Suprapubic skin (tissue), 4 donors: ENCODE measurements at regions not wholly inside any gene's neighbourhood (a gene's known extent, or its start where the extent isn't known, plus 50 kb on each side); places are given as distances from the start of the nearest gene placed in this dataset.

Experiments used
- DNase-seq, 2 donors: peaks; one replicate each; pipeline ENCODE4 v3.0.0-alpha.2; 2019; ENCODE audit warnings: low spot score in 2 of 2
- H3K27ac ChIP-seq: fragments of 200-600 bp; sonication (generic); one replicate; pipeline ENCODE4 v1.5.1; 2019
- H3K27me3 ChIP-seq: fragments of 200-600 bp; sonication (generic); one replicate; pipeline ENCODE4 v1.5.1; 2019
- H3K36me3 ChIP-seq: fragments of 200-600 bp; sonication (generic); one replicate; pipeline ENCODE4 v1.5.1; 2019
- H3K4me1 ChIP-seq: fragments of 200-600 bp; sonication (generic); one replicate; pipeline ENCODE4 v1.5.1; 2019
- H3K4me3 ChIP-seq: fragments of 200-600 bp; sonication (generic); one replicate; pipeline ENCODE4 v1.5.1; 2019; ENCODE audit warnings: mild to moderate bottlenecking
- H3K9me3 ChIP-seq: fragments of 200-600 bp; sonication (generic); one replicate; pipeline ENCODE4 v1.5.1; 2019
- EP300 ChIP-seq: sonication (generic); formaldehyde crosslinking; IDR thresholded peaks from one replicate; pipeline ENCODE4 v1.6.1; 2017; ENCODE audit warnings: antibody characterized with exemption
- POLR2A ChIP-seq, 2 donors: fragments of 450-650 bp; IDR thresholded peaks; one replicate each; pipeline ENCODE4 v1.6.1; 2017; ENCODE audit warnings: antibody characterized with exemption in 2 of 2, mild to moderate bottlenecking in 2 of 2, moderate library complexity in 2 of 2
- POLR2AphosphoS5 ChIP-seq, 3 donors: sonication (generic); formaldehyde crosslinking; IDR thresholded peaks; one replicate each; pipeline ENCODE4 v1.6.1; 2017; ENCODE audit warnings: antibody characterized with exemption in 3 of 3
- WGBS: methylation state at CpG from one replicate; pipeline ENCODE4 v1.1.5; 2018; 5-methylcytosine and 5-hydroxymethylcytosine counted together
- TF ChIP-seq, protein P1 (sequence below), 2 donors: fragments of 200-600 bp in 1 of 2; fragments of 450-650 bp in 1 of 2; sonication (generic) in 1 of 2; IDR thresholded peaks; one replicate each; pipeline ENCODE4 v1.5.1; 2016 to 2019; ENCODE audit warnings: antibody characterized with exemption in 2 of 2, mild to moderate bottlenecking in 1 of 2, moderate library complexity in 1 of 2

GRCh38 chr22:48694296-48694883 lies 1133.3 kb downstream of the BRD1 start:
- Histone ChIP-seq H3K36me3 (no peaks in the 10 kb centered on the region), H3K27me3 (no peaks in the 10 kb centered on the region), H3K4me3 (no peak overlapping the region), H3K4me1 (no peaks in the 10 kb centered on the region), H3K9me3 (no peaks in the 10 kb centered on the region), H3K27ac (no peak overlapping the region)
- no peak for DNase-seq
- 64% methylated on average over 13 of the region's 22 CpGs for WGBS
- TF ChIP-seq EP300 (no peak), POLR2AphosphoS5 (IDR thresholded peaks at IDR 0.05) (no peak), POLR2A (IDR thresholded peaks at IDR 0.05) (no peak)
- TF ChIP-seq, protein P1, sequence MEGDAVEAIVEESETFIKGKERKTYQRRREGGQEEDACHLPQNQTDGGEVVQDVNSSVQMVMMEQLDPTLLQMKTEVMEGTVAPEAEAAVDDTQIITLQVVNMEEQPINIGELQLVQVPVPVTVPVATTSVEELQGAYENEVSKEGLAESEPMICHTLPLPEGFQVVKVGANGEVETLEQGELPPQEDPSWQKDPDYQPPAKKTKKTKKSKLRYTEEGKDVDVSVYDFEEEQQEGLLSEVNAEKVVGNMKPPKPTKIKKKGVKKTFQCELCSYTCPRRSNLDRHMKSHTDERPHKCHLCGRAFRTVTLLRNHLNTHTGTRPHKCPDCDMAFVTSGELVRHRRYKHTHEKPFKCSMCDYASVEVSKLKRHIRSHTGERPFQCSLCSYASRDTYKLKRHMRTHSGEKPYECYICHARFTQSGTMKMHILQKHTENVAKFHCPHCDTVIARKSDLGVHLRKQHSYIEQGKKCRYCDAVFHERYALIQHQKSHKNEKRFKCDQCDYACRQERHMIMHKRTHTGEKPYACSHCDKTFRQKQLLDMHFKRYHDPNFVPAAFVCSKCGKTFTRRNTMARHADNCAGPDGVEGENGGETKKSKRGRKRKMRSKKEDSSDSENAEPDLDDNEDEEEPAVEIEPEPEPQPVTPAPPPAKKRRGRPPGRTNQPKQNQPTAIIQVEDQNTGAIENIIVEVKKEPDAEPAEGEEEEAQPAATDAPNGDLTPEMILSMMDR (IDR thresholded peaks at IDR 0.05): no peak

DNA sequence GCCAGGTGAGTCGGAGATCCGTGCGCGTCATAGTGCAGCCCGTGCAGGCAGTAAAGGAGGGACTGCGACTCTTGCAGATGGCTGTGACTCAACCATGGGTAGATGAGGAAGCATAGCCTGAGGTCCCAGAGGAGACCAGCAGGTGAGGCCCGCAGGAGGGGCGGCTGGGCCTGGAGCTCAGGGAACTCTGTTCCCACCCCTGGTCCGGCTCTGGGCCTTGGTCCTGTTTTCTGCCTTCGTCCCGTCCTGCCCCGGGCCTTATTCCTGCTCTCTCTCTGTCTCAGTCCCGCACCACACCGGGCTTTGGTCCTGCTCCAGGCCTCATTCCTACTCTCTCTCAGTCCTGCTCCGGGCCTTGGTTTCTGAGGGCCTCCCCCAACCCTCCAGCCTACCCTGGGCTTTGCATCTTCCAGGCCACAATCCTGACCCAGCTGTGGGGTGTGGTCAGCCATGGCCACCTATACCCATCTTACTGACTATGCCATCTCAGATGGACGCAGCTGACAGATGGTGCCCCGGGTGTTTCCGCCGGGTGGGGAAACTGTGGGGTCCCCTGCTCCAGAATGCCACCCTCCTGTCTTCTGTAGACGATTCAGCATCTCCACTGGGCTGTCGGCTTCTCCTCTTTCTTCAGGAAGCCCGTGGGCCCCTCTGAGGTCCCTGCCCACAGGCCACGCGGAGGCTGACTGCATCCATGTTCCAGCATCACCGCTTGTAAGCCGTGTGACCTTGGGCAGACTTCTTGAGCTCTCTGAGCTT lies 1134.1 kb downstream of the BRD1 start:
- no peak for DNase-seq
- WGBS: 95% methylated on average over 22 of the region's 26 CpGs
- H3K27me3 ChIP-seq: no peaks in the 10 kb centered on the region

GRCh38 chr22:48692734-48693376 lies 1134.8 kb downstream of the BRD1 start:
- H3K36me3 ChIP-seq: no peaks in the 10 kb centered on the region
- H3K4me3 ChIP-seq: no peak overlapping the region
- H3K9me3 ChIP-seq: no peaks in the 10 kb centered on the region
- no peaks in the 10 kb centered on the region for H3K4me1 ChIP-seq
- TF ChIP-seq EP300: no peak
- no peak for TF ChIP-seq POLR2AphosphoS5 (IDR thresholded peaks at IDR 0.05)
- TF ChIP-seq POLR2A (IDR thresholded peaks at IDR 0.05): no peak
- TF ChIP-seq, protein P1 (IDR thresholded peaks at IDR 0.05): no peak
- DNase-seq: no peak
- 80% methylated on average over 20 of the region's 31 CpGs for WGBS
- H3K27me3 ChIP-seq: no peaks in the 10 kb centered on the region
- H3K27ac ChIP-seq: no peak overlapping the region

More for the DNA sequence above, 1134.1 kb downstream of the BRD1 start:
- Histone ChIP-seq H3K27ac (no peak overlapping the region), H3K9me3 (no peaks in the 10 kb centered on the region), H3K4me3 (no peak overlapping the region), H3K36me3 (no peaks in the 10 kb centered on the region), H3K4me1 (no peaks in the 10 kb centered on the region)
- no peak for TF ChIP-seq POLR2AphosphoS5 (IDR thresholded peaks at IDR 0.05)
- TF ChIP-seq, protein P1 (IDR thresholded peaks at IDR 0.05): no peak
- TF ChIP-seq EP300: no peak
- no peak for TF ChIP-seq POLR2A (IDR thresholded peaks at IDR 0.05)

DNA sequence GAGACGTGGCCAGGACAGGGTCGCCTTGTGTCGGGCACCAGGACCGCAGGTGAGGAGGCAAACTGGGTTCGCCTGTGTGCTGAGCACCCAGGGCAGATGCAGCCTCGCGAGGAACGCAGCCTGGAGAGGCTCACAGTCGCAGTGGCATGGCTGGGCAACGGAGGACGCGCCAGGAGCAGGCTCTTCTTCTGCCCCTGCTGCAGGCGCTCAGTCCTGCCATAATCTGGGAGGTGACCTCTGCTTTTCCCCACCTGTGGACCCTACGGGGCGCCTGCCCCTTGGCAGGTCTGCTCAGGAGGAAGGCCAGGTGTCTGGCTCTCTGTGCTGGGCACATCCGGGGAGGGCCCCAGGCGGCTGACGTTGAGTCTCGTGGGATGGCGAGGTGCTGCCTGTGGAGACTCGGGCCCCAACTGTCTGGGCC lies 1136.2 kb downstream of the BRD1 start:
- no peak for DNase-seq
- no peaks in the 10 kb centered on the region for H3K36me3 ChIP-seq
- H3K9me3 ChIP-seq: no peaks in the 10 kb centered on the region
- H3K4me1 ChIP-seq: no peaks in the 10 kb centered on the region
- H3K4me3 ChIP-seq: no peak overlapping the region
- no peaks in the 10 kb centered on the region for H3K27me3 ChIP-seq
- H3K27ac ChIP-seq: no peak overlapping the region
- WGBS: 92% methylated on average over 14 of the region's 21 CpGs
- TF ChIP-seq, protein P1 (IDR thresholded peaks at IDR 0.05): no peak
- no peak for TF ChIP-seq POLR2A (IDR thresholded peaks at IDR 0.05)
- no peak for TF ChIP-seq POLR2AphosphoS5 (IDR thresholded peaks at IDR 0.05)
- TF ChIP-seq EP300: no peak
